SK-N-SH (cell line): ENCODE measurements at regions not wholly inside any gene's neighbourhood (a gene's known extent, or its start where the extent isn't known, plus 50 kb on each side); places are given as distances from the start of the nearest gene placed in this dataset.

ENCODE experiments used
- EP300 ChIP-seq, 2 experiments: IDR thresholded peaks; 2 replicates each; pipeline versions ENCODE4 v1.4.0 to v1.6.1; 2012; ENCODE audit warnings: borderline replicate concordance in 1 of 2, low read depth in 1 of 2, low read length in 1 of 2
- GATA2 ChIP-seq: sonication (generic); formaldehyde crosslinking; IDR thresholded peaks from 2 replicates; pipeline ENCODE4 v1.5.0; 2020; ENCODE audit warnings: mild to moderate bottlenecking, missing genetic modification reagents
- JUND ChIP-seq: IDR thresholded peaks from 2 replicates; pipeline ENCODE4 v1.4.0; 2012
- MAX ChIP-seq: IDR thresholded peaks from 2 replicates; pipeline ENCODE4 v1.4.0; 2012; ENCODE audit warnings: low read depth
- REST ChIP-seq: IDR thresholded peaks from 2 replicates; pipeline ENCODE4 v1.6.1; 2012; ENCODE audit warnings: mild to moderate bottlenecking, low read depth, low read length, moderate library complexity
- SMC3 ChIP-seq: IDR thresholded peaks from 2 replicates; pipeline ENCODE4 v1.6.1; 2012; ENCODE audit warnings: low read depth, low read length, improper control_type of control experiment
- TF ChIP-seq, protein P1 (sequence below): fragments of 200-600 bp; sonication (generic); IDR thresholded peaks from 2 replicates; pipeline ENCODE4 v1.6.1; 2017; ENCODE audit warnings: antibody characterized with exemption, mild to moderate bottlenecking, moderate library complexity

- TF ChIP-seq EP300 (IDR thresholded peaks at IDR 0.05; ENCODE audit: borderline replicate concordance in 1 of 2, low read depth in 1 of 2, low read length in 1 of 2) (no peak), JUND (no peak), SMC3 (no peak), REST (no peak), GATA2 (no peak), MAX (no peak)
- TF ChIP-seq, protein P1, sequence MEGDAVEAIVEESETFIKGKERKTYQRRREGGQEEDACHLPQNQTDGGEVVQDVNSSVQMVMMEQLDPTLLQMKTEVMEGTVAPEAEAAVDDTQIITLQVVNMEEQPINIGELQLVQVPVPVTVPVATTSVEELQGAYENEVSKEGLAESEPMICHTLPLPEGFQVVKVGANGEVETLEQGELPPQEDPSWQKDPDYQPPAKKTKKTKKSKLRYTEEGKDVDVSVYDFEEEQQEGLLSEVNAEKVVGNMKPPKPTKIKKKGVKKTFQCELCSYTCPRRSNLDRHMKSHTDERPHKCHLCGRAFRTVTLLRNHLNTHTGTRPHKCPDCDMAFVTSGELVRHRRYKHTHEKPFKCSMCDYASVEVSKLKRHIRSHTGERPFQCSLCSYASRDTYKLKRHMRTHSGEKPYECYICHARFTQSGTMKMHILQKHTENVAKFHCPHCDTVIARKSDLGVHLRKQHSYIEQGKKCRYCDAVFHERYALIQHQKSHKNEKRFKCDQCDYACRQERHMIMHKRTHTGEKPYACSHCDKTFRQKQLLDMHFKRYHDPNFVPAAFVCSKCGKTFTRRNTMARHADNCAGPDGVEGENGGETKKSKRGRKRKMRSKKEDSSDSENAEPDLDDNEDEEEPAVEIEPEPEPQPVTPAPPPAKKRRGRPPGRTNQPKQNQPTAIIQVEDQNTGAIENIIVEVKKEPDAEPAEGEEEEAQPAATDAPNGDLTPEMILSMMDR = no peak
Measured at GRCh38 chr3:191628571-191628970, 167.6 kb downstream of the PYDC2 start.
